ENCODE measurements at regions not wholly inside any gene's neighbourhood (a gene's known extent, or its start where the extent isn't known, plus 50 kb on each side); places are given as distances from the start of the nearest gene placed in this dataset.

- Histone ChIP-seq H3K4me1 (ENCODE audit: control insufficient read depth, insufficient read depth, low read length) (no peaks in the 10 kb centered on the region), H2AK9ac (replicated peaks; ENCODE audit: low read depth, low read length, poor library complexity) (no peak overlapping the region), H3K27me3 (ENCODE audit: control insufficient read depth, insufficient read depth, low read length) (no peaks in the 10 kb centered on the region), H2BK120ac (ENCODE audit: low read depth, low read length) (no peak overlapping the region), H3K9me3 (ENCODE audit: control insufficient read depth, insufficient read depth, low read length) (peaks cover 25% of the 10 kb centered on the region), H4K20me1 (ENCODE audit: insufficient read depth, low read length) (no peaks in the 10 kb centered on the region), H2BK20ac (ENCODE audit: low read depth, low read length) (no peak overlapping the region), H3K9ac (ENCODE audit: low read depth, low read length) (no peak overlapping the region), H3K56ac (ENCODE audit: extremely low read depth, insufficient read depth, low read length) (no peak overlapping the region), H2BK15ac (ENCODE audit: low read depth, low read length) (no peak overlapping the region), H4K5ac (ENCODE audit: low read depth, low read length) (no peak overlapping the region), H2AFZ (replicated peaks; ENCODE audit: low read length, poor library complexity) (no peak overlapping the region), H4K91ac (ENCODE audit: insufficient read depth, low read depth, low read length) (no peak overlapping the region), H3K23ac (ENCODE audit: low read depth, low read length) (no peak overlapping the region), H3K79me1 (ENCODE audit: low read depth in 1 of 2, low read length in 2 of 2) (no peaks in the 10 kb centered on the region), H3K18ac (ENCODE audit: low read depth, low read length) (no peak overlapping the region), H3K27ac (ENCODE audit: insufficient read depth, low read length) (no peak overlapping the region), H4K8ac (ENCODE audit: low read depth in 2 of 2, low read length in 2 of 2) (no peak overlapping the region), H3K4me2 (ENCODE audit: low read depth, low read length) (no peak overlapping the region), H3K14ac (replicated peaks; ENCODE audit: low read depth, low read length) (no peak overlapping the region), H2BK5ac (ENCODE audit: low read depth, low read length, poor library complexity, severe bottlenecking) (no peak overlapping the region), H3K36me3 (ENCODE audit: control insufficient read depth, insufficient read depth, low read length) (no peaks in the 10 kb centered on the region), H2AK5ac (ENCODE audit: low read depth, low read length) (no peak overlapping the region), H3K4ac (ENCODE audit: low read depth, low read length) (no peak overlapping the region), H3K4me3 (ENCODE audit: insufficient read depth, low read depth, low read length) (no peak overlapping the region), H3K9me1 (ENCODE audit: insufficient read depth, low read length) (no peaks in the 10 kb centered on the region)
- no TSS peak for BruUV-seq (replicated peaks)
- ChIA-PET CTCF (no interaction called here), POLR2A (ENCODE audit: unreplicated experiment) (no interaction called here)
- dilution Hi-C loops (cut with HindIII; ENCODE audit: low sequenced_read_pairs, unreplicated experiment) (no loop called here), in situ Hi-C loops (cut with MboI; ENCODE audit: low sequenced_read_pairs) (no loop called here), intact Hi-C loops (cut with micrococcal nuclease) (no loop called here)
- WGBS, 2 experiments (ENCODE audit: extremely low coverage in 2 of 2, insufficient read length in 1 of 2): no CpG with 5 or more reads among the region's 2 CpGs
- no peak for TF ChIP-seq RCOR1 (IDR thresholded peaks at IDR 0.05; ENCODE audit: insufficient replicate concordance, low read length)
- no peak for ATAC-seq (ENCODE audit: low read depth)
- no peak for DNase-seq
These were observed 716.1 kb downstream of the QKI start for GRCh38 chr6:164130585-164130984.

All from IMR-90 (cell line).